ENCODE measurements at regions not wholly inside any gene's neighbourhood (a gene's known extent, or its start where the extent isn't known, plus 50 kb on each side); places are given as distances from the start of the nearest gene placed in this dataset.

GRCh38 chr12:66055837-66056319 lies 74.7 kb downstream of the LLPH start:
- H3K4me3 ChIP-seq (ENCODE audit: low read depth, low read length): no peak overlapping the region
- no peak for DNase-seq (ENCODE audit: low read depth)
- TF ChIP-seq CTCF (IDR thresholded peaks at IDR 0.05; ENCODE audit: low read depth, low read length): no peak
- TF ChIP-seq POLR2A (IDR thresholded peaks at IDR 0.05; ENCODE audit: extremely low read depth, insufficient read length): no peak
- TF ChIP-seq MAX (IDR thresholded peaks at IDR 0.05; ENCODE audit: low read depth, low read length): no peak
- no peak for TF ChIP-seq MYC (IDR thresholded peaks at IDR 0.05; ENCODE audit: low read depth, low read length)

GRCh38 chr12:66052988-66053615 lies 77.4 kb downstream of the LLPH start:
- no peak for DNase-seq (ENCODE audit: low read depth)
- no peak for TF ChIP-seq MAX (IDR thresholded peaks at IDR 0.05; ENCODE audit: low read depth, low read length)
- TF ChIP-seq POLR2A (IDR thresholded peaks at IDR 0.05; ENCODE audit: extremely low read depth, insufficient read length): no peak
- no peak for TF ChIP-seq CTCF (IDR thresholded peaks at IDR 0.05; ENCODE audit: low read depth, low read length)
- no peak for TF ChIP-seq MYC (IDR thresholded peaks at IDR 0.05; ENCODE audit: low read depth, low read length)
- no peak overlapping the region for H3K4me3 ChIP-seq (ENCODE audit: low read depth, low read length)

GRCh38 chr12:66051361-66051760 lies 79.2 kb downstream of the LLPH start:
- no peak for TF ChIP-seq MAX (IDR thresholded peaks at IDR 0.05; ENCODE audit: low read depth, low read length)
- no peak for TF ChIP-seq CTCF (IDR thresholded peaks at IDR 0.05; ENCODE audit: low read depth, low read length)
- no peak for TF ChIP-seq POLR2A (IDR thresholded peaks at IDR 0.05; ENCODE audit: extremely low read depth, insufficient read length)
- DNase-seq (ENCODE audit: low read depth): no peak
- H3K4me3 ChIP-seq (ENCODE audit: low read depth, low read length): no peak overlapping the region

GRCh38 chr12:66050610-66051009 lies 79.9 kb downstream of the LLPH start:
- no peak overlapping the region for H3K4me3 ChIP-seq (ENCODE audit: low read depth, low read length)
- DNase-seq (ENCODE audit: low read depth): no peak
- no peak for TF ChIP-seq POLR2A (IDR thresholded peaks at IDR 0.05; ENCODE audit: extremely low read depth, insufficient read length)
- TF ChIP-seq MYC (IDR thresholded peaks at IDR 0.05; ENCODE audit: low read depth, low read length): no peak
- no peak for TF ChIP-seq MAX (IDR thresholded peaks at IDR 0.05; ENCODE audit: low read depth, low read length)
- TF ChIP-seq CTCF (IDR thresholded peaks at IDR 0.05; ENCODE audit: low read depth, low read length): no peak

GRCh38 chr12:66050283-66050576 lies 80.3 kb downstream of the LLPH start:
- no peak overlapping the region for H3K4me3 ChIP-seq (ENCODE audit: low read depth, low read length)
- TF ChIP-seq CTCF (IDR thresholded peaks at IDR 0.05; ENCODE audit: low read depth, low read length) (no peak), MAX (IDR thresholded peaks at IDR 0.05; ENCODE audit: low read depth, low read length) (no peak), MYC (IDR thresholded peaks at IDR 0.05; ENCODE audit: low read depth, low read length) (no peak), POLR2A (IDR thresholded peaks at IDR 0.05; ENCODE audit: extremely low read depth, insufficient read length) (no peak)

More at GRCh38 chr12:66050283-66050576, 80.3 kb downstream of the LLPH start:
- no peak for DNase-seq (ENCODE audit: low read depth)
